ENCODE measurements at regions not wholly inside any gene's neighbourhood (a gene's known extent, or its start where the extent isn't known, plus 50 kb on each side); places are given as distances from the start of the nearest gene placed in this dataset.

DNA sequence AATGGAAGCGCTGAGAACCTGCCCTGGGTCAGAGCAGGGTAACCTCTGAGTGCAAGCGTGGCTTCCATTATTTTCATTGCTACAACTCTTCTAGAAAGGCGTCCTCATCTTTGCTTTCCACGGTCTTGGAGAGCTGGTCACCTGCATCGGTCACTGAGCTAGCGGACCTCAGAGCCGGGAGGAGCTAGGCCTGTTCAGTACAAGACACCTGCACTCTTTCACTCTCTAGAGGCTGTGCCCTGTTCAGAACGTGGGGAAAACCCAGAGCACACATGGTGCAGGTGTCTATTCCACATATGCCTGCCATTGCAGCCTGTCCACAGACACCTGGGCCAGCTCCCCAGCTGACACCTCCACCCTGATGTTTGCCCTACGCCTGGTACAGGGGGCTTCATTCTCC lies 147.8 kb upstream of the IRX2 start:
- Mint-ChIP-seq H3K9me3 (ENCODE audit: unreplicated experiment) (peaks cover 16% of the 10 kb centered on the region), H3K4me3 (ENCODE audit: unreplicated experiment) (no peak overlapping the region), H3K27me3 (ENCODE audit: unreplicated experiment) (no peaks in the 10 kb centered on the region), H3K27ac (ENCODE audit: unreplicated experiment) (no peak overlapping the region), H3K36me3 (ENCODE audit: unreplicated experiment) (no peaks in the 10 kb centered on the region), H3K4me1 (ENCODE audit: unreplicated experiment) (no peaks in the 10 kb centered on the region)
- TF ChIP-seq, protein P1, sequence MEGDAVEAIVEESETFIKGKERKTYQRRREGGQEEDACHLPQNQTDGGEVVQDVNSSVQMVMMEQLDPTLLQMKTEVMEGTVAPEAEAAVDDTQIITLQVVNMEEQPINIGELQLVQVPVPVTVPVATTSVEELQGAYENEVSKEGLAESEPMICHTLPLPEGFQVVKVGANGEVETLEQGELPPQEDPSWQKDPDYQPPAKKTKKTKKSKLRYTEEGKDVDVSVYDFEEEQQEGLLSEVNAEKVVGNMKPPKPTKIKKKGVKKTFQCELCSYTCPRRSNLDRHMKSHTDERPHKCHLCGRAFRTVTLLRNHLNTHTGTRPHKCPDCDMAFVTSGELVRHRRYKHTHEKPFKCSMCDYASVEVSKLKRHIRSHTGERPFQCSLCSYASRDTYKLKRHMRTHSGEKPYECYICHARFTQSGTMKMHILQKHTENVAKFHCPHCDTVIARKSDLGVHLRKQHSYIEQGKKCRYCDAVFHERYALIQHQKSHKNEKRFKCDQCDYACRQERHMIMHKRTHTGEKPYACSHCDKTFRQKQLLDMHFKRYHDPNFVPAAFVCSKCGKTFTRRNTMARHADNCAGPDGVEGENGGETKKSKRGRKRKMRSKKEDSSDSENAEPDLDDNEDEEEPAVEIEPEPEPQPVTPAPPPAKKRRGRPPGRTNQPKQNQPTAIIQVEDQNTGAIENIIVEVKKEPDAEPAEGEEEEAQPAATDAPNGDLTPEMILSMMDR (IDR thresholded peaks at IDR 0.05), result no peak
- peak; percentile 57 for DNase-seq (ENCODE audit: extremely low spot score, unreplicated experiment)

DNA sequence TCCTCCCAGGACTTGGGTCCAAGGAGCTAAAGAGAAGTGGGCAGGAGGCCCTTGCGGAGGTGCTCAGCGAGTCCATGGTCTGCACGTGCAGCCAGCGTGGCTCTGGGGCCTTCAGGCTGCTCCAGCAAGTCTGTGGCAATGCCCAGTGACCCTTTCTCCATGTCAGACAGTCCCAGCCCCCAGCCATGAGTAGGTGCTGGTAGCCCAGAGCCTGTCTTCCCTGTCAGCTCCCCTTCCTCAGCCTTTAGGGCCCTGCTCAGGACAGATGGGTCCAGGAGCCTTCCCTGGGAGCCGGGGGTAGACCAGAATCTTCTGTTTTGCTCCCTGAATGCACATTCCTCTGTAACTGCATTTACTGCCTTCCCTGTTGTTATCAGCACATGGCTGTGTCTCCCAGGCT lies 147.2 kb upstream of the IRX2 start:
- H3K27me3 Mint-ChIP-seq (ENCODE audit: unreplicated experiment), result no peaks in the 10 kb centered on the region
- peak; percentile 78 for DNase-seq (ENCODE audit: extremely low spot score, unreplicated experiment)
- H3K9me3 Mint-ChIP-seq (ENCODE audit: unreplicated experiment), result peaks cover 22% of the 10 kb centered on the region
- TF ChIP-seq, protein P1 (IDR thresholded peaks at IDR 0.05), result no peak
- H3K36me3 Mint-ChIP-seq (ENCODE audit: unreplicated experiment), result no peaks in the 10 kb centered on the region
- H3K4me3 Mint-ChIP-seq (ENCODE audit: unreplicated experiment), result no peak overlapping the region
- H3K27ac Mint-ChIP-seq (ENCODE audit: unreplicated experiment), result no peak overlapping the region
- H3K4me1 Mint-ChIP-seq (ENCODE audit: unreplicated experiment), result no peaks in the 10 kb centered on the region

DNA sequence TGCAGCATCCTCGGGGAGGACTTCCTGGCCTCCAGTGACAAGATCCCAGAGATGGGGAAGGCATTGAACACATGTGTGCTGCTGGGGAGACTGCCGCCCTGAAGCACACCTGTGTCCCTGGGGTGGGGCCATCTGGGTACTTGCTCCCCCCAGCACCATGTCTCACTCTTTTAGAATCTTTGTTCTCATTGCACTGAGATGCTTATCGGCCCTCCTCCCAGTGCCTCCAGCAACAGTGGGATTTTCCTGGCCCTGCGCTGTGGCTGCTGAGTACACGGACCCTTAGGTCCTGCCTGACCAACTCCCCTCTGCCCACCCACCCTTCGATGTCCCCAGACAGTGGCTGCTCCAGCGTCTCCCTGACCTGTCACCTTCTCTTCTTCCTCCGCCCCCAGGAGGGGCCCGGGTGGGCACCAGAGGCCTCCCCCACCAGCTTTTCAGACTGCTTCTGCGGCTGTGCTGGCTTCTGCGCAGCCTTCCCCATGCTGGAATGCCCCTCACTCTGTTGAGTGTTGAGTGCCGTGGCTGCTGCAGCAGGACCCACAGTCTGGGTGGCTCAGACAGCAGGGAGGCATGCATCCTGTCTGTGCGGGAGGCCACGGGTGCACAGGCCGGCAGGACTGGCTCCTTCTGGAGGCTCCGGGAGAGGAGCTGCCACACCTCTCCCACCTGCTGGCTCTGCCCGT lies 145.9 kb upstream of the IRX2 start:
- peaks cover 29% of the 10 kb centered on the region for H3K9me3 Mint-ChIP-seq (ENCODE audit: unreplicated experiment)
- TF ChIP-seq, protein P1 (IDR thresholded peaks at IDR 0.05), result no peak
- H3K36me3 Mint-ChIP-seq (ENCODE audit: unreplicated experiment), result no peaks in the 10 kb centered on the region
- no peaks in the 10 kb centered on the region for H3K4me1 Mint-ChIP-seq (ENCODE audit: unreplicated experiment)
- no peak overlapping the region for H3K4me3 Mint-ChIP-seq (ENCODE audit: unreplicated experiment)
- H3K27ac Mint-ChIP-seq (ENCODE audit: unreplicated experiment), result no peak overlapping the region
- DNase-seq (ENCODE audit: extremely low spot score, unreplicated experiment), result peak; percentile 75
- H3K27me3 Mint-ChIP-seq (ENCODE audit: unreplicated experiment), result no peaks in the 10 kb centered on the region

DNA sequence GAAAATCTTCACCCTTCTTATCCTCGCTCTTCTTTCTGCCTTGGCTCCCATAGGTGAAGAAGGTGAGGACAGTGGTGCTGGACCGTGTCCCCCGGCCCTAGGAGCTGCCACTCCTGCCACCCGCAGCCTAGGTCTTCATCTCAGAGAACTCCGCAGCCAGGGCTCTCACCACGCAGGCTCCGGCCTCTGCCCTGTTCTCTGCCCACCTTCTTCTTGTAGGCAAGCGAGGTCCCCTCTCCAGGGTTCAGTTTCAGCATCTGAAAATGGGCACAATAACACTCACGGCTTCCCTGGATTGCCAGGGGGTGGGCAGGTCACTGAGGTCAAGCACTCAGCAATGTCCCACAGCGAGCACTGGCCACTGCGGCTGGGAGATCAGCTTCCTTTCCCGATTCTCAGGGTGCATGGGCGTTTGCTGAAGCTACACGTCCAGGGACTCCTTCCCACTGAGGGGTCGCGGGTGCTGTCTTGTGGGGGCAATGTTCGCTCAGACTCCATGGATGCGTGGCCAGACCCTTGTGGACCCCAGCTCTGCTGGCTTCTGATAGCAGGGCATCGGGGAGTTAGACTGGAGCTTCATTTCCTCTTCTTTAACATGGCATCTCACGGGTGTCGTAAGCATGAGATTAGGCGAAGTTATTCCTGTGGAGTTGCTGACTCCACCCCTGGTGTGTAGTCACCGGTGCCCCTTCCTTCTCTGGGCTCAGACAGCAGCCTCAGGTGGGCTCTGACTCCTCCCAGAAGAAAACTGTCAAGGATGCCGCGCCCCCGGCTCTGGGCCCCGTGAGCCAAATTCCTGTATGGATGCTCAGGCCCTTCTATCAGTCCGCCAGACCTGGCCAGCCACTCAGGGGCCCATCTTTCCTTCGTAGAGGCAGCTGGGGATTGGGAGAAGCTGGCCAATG lies 145.1 kb upstream of the IRX2 start:
- H3K4me1 Mint-ChIP-seq (ENCODE audit: unreplicated experiment), result no peaks in the 10 kb centered on the region
- peaks cover 30% of the 10 kb centered on the region for H3K9me3 Mint-ChIP-seq (ENCODE audit: unreplicated experiment)
- no peaks in the 10 kb centered on the region for H3K27me3 Mint-ChIP-seq (ENCODE audit: unreplicated experiment)
- TF ChIP-seq, protein P1 (IDR thresholded peaks at IDR 0.05), result no peak
- no peak overlapping the region for H3K4me3 Mint-ChIP-seq (ENCODE audit: unreplicated experiment)
- H3K27ac Mint-ChIP-seq (ENCODE audit: unreplicated experiment), result no peak overlapping the region
- peak; percentile 77 for DNase-seq (ENCODE audit: extremely low spot score, unreplicated experiment)
- H3K36me3 Mint-ChIP-seq (ENCODE audit: unreplicated experiment), result no peaks in the 10 kb centered on the region

DNA sequence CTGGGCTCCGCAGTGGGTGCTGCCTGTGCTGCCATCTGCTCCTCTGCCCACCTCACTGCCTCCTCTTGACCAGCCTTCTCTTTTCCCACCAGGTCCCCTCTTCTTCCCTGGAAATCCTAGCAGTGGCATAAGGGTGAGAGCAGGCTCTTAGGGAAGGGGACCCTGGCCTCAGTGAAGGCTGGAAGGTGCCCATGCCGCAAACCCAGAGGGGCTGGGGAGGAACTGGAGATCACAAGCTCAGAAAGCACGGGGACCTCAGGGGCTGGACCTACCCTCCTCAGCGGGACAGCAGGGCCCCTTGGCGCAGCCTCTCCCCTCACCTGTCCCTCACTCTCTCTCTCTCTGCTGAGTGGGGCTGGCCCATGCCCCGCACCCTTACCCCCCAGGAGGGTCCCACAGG lies 144.4 kb upstream of the IRX2 start:
- Mint-ChIP-seq H3K36me3 (ENCODE audit: unreplicated experiment) (no peaks in the 10 kb centered on the region), H3K27me3 (ENCODE audit: unreplicated experiment) (no peaks in the 10 kb centered on the region), H3K4me1 (ENCODE audit: unreplicated experiment) (no peaks in the 10 kb centered on the region), H3K9me3 (ENCODE audit: unreplicated experiment) (peaks cover 27% of the 10 kb centered on the region), H3K27ac (ENCODE audit: unreplicated experiment) (no peak overlapping the region), H3K4me3 (ENCODE audit: unreplicated experiment) (no peak overlapping the region)
- TF ChIP-seq, protein P1 (IDR thresholded peaks at IDR 0.05), result no peak
- peak; percentile 71 for DNase-seq (ENCODE audit: extremely low spot score, unreplicated experiment)
